ENCODE measurements at regions not wholly inside any gene's neighbourhood (a gene's known extent, or its start where the extent isn't known, plus 50 kb on each side); places are given as distances from the start of the nearest gene placed in this dataset.

- TF ChIP-seq CTCF (conservative IDR thresholded peaks at IDR 0.05 in 1 of 2, IDR thresholded peaks at IDR 0.05 in 1 of 2; ENCODE audit: low read depth in 1 of 2, low read length in 2 of 2) (no peak), EZH2 (IDR thresholded peaks at IDR 0.05; ENCODE audit: low read length, missing control alignments) (no peak)
Measured at GRCh38 chr15:62565634-62566026, 400.5 kb upstream of the C2CD4B start.

Measured in fibroblast of lung (primary cell).